Keratinocyte (primary cell): ENCODE measurements at regions not wholly inside any gene's neighbourhood (a gene's known extent, or its start where the extent isn't known, plus 50 kb on each side); places are given as distances from the start of the nearest gene placed in this dataset.

Experiments
- CTCF ChIP-seq, 3 experiments: IDR thresholded peaks in 1 of 3; conservative IDR thresholded peaks in 1 of 3; optimal IDR thresholded peaks in 1 of 3; 2 replicates in 2 of 3; 3 replicates in 1 of 3; pipeline versions ENCODE3 to v1.5.1; 2011; ENCODE audit warnings: low read length in 3 of 3, mild to moderate bottlenecking in 3 of 3, moderate library complexity in 2 of 3, control low read depth in 1 of 3, inconsistent platforms in 1 of 3; ENCODE audit not compliant: insufficient read depth in 2 of 3; ENCODE audit errors: extremely low read depth in 1 of 3
- EZH2 ChIP-seq: IDR thresholded peaks from one replicate; pipeline ENCODE4 v1.6.1; 2012; ENCODE audit warnings: inconsistent platforms, mild to moderate bottlenecking, low read length, moderate library complexity

GRCh38 chr2:156065912-156066311, 266.6 kb downstream of the NR4A2 start:
- peak; percentile 32 to 49 (median 35) for TF ChIP-seq CTCF (optimal IDR thresholded peaks at IDR 0.05 in 1 of 3, IDR thresholded peaks at IDR 0.05 in 1 of 3, conservative IDR thresholded peaks at IDR 0.05 in 1 of 3; ENCODE audit: extremely low read depth in 1 of 3, insufficient read depth in 2 of 3, low read length in 3 of 3)
- no peak for TF ChIP-seq EZH2
